KMS-11 (cell line): ENCODE measurements at regions not wholly inside any gene's neighbourhood (a gene's known extent, or its start where the extent isn't known, plus 50 kb on each side); places are given as distances from the start of the nearest gene placed in this dataset.

ENCODE experiments used
- H2AFZ ChIP-seq: fragments of 200-600 bp; sonication (generic); 2 replicates; pipeline ENCODE4 v1.6.1; 2016; ENCODE audit warnings: antibody characterized with exemption, mixed run types, low read depth
- H3K27ac ChIP-seq: fragments of 200-600 bp; sonication (generic); 2 replicates; pipeline ENCODE4 v1.6.1; 2016; ENCODE audit warnings: mild to moderate bottlenecking, mixed run types
- H3K27me3 ChIP-seq: fragments of 200-600 bp; sonication (generic); 2 replicates; pipeline ENCODE4 v1.6.1; 2017; ENCODE audit warnings: mild to moderate bottlenecking, low read depth, mixed run types, moderate library complexity; ENCODE audit not compliant: insufficient read depth
- H3K36me3 ChIP-seq: fragments of 200-600 bp; sonication (generic); 2 replicates; pipeline ENCODE4 v1.6.1; 2017; ENCODE audit warnings: mild to moderate bottlenecking, mixed run types; ENCODE audit not compliant: insufficient read depth
- H3K4me1 ChIP-seq: fragments of 200-600 bp; sonication (generic); 2 replicates; pipeline ENCODE4 v1.6.1; 2016; ENCODE audit warnings: mild to moderate bottlenecking, low read depth, mixed run types; ENCODE audit not compliant: poor library complexity, severe bottlenecking
- H3K4me2 ChIP-seq: fragments of 200-600 bp; sonication (generic); 2 replicates; pipeline ENCODE4 v1.7.0; 2016; ENCODE audit warnings: mild to moderate bottlenecking, mixed run types
- H3K4me3 ChIP-seq: fragments of 200-600 bp; sonication (generic); IDR thresholded peaks from 2 replicates; pipeline ENCODE4 v1.6.1; 2017; ENCODE audit warnings: low read depth, low read length, mixed read lengths; ENCODE audit not compliant: insufficient read depth
- H3K79me2 ChIP-seq: fragments of 200-600 bp; sonication (generic); 2 replicates; pipeline ENCODE4 v1.6.1; 2016; ENCODE audit warnings: low read depth, mixed run types; ENCODE audit not compliant: insufficient read depth
- H3K9ac ChIP-seq: fragments of 200-600 bp; sonication (generic); 2 replicates; pipeline ENCODE4 v1.6.1; 2016; ENCODE audit warnings: mild to moderate bottlenecking, mixed run types
- H4K20me1 ChIP-seq: fragments of 200-600 bp; sonication (generic); 2 replicates; pipeline ENCODE4 v1.6.1; 2016; ENCODE audit warnings: mild to moderate bottlenecking, mixed run types; ENCODE audit not compliant: insufficient read depth
- CTCF ChIP-seq: fragments of 200-600 bp; sonication (generic); conservative IDR thresholded peaks from 2 replicates; pipeline ENCODE4 v1.6.1; 2017; ENCODE audit warnings: low read depth, mild to moderate bottlenecking, antibody characterized with exemption, low read length, moderate library complexity, mixed read lengths

- H3K4me3 ChIP-seq: no peak overlapping the region
- H3K4me2 ChIP-seq: no peak overlapping the region
- H3K79me2 ChIP-seq: no peaks in the 10 kb centered on the region
- no peak overlapping the region for H2AFZ ChIP-seq
- no peaks in the 10 kb centered on the region for H4K20me1 ChIP-seq
- no peaks in the 10 kb centered on the region for H3K36me3 ChIP-seq
- no peaks in the 10 kb centered on the region for H3K4me1 ChIP-seq
- H3K27me3 ChIP-seq: no peaks in the 10 kb centered on the region
- no peak overlapping the region for H3K9ac ChIP-seq
- no peak overlapping the region for H3K27ac ChIP-seq
- no peak for TF ChIP-seq CTCF
These were observed 183.1 kb upstream of the TTC29 start for GRCh38 chr4:147128787-147129186.

GRCh38 chr4:147129687-147130086 is 184.0 kb upstream of the TTC29 start:
- Histone ChIP-seq H3K9ac (no peak overlapping the region), H3K4me3 (no peak overlapping the region), H3K4me1 (no peaks in the 10 kb centered on the region), H3K27ac (no peak overlapping the region), H3K4me2 (no peak overlapping the region), H3K27me3 (no peaks in the 10 kb centered on the region), H3K79me2 (no peaks in the 10 kb centered on the region), H4K20me1 (no peaks in the 10 kb centered on the region), H2AFZ (no peak overlapping the region), H3K36me3 (no peaks in the 10 kb centered on the region)
- no peak for TF ChIP-seq CTCF

- Histone ChIP-seq H4K20me1 (no peaks in the 10 kb centered on the region), H3K4me1 (no peaks in the 10 kb centered on the region), H3K4me2 (no peak overlapping the region), H3K9ac (no peak overlapping the region), H3K79me2 (no peaks in the 10 kb centered on the region), H2AFZ (no peak overlapping the region), H3K4me3 (no peak overlapping the region), H3K27ac (no peak overlapping the region), H3K36me3 (no peaks in the 10 kb centered on the region), H3K27me3 (no peaks in the 10 kb centered on the region)
- no peak for TF ChIP-seq CTCF
These were observed 189.0 kb upstream of the TTC29 start for GRCh38 chr4:147134536-147135210.

DNA sequence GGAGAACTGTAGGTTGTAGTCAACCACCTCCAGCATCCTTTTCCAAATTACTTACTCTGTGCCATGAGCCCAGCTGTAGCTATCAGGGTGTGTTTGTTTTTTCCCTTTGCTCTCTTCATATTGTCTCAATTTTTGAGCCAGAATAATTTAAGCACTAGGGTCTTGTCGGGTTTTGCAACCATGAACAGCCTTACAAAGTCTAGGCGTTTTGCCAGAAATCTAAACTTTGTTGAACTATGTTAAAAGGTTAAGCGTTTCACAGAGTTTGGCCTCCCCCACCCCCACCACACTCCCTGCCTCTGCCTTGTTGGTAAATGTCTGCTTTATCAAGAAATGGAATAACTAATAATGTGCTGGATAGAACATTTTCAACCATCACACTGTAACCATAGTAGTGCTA is 190.6 kb upstream of the TTC29 start:
- Histone ChIP-seq H4K20me1 (no peaks in the 10 kb centered on the region), H3K27me3 (no peaks in the 10 kb centered on the region), H3K9ac (no peak overlapping the region), H3K79me2 (no peaks in the 10 kb centered on the region), H3K4me2 (no peak overlapping the region), H3K27ac (no peak overlapping the region), H3K4me3 (no peak overlapping the region), H3K4me1 (no peaks in the 10 kb centered on the region), H3K36me3 (no peaks in the 10 kb centered on the region), H2AFZ (no peak overlapping the region)
- no peak for TF ChIP-seq CTCF
